Neuron (in vitro differentiated cells): ENCODE measurements at regions not wholly inside any gene's neighbourhood (a gene's known extent, or its start where the extent isn't known, plus 50 kb on each side); places are given as distances from the start of the nearest gene placed in this dataset.

Source experiments
- H2AFZ ChIP-seq: one replicate; pipeline ENCODE4 v1.6.1; 2013; ENCODE audit warnings: low read depth, mild to moderate bottlenecking, inconsistent platforms, low read length, moderate library complexity
- H3K27me3 ChIP-seq: one replicate; pipeline ENCODE4 v1.6.1; 2013; ENCODE audit warnings: low read length; ENCODE audit not compliant: insufficient read depth
- H3K36me3 ChIP-seq: one replicate; pipeline ENCODE4 v1.6.1; 2013; ENCODE audit warnings: low read length; ENCODE audit not compliant: insufficient read depth
- H3K4me1 ChIP-seq: one replicate; pipeline ENCODE4 v1.6.1; 2013; ENCODE audit warnings: low read length; ENCODE audit not compliant: insufficient read depth
- H3K4me3 ChIP-seq: 2 replicates; pipeline ENCODE4 v1.5.1; 2013; ENCODE audit warnings: mild to moderate bottlenecking, low read length, moderate library complexity
- H3K9me3 ChIP-seq: one replicate; pipeline ENCODE4 v1.6.1; 2013; ENCODE audit warnings: low read length

- H3K4me1 ChIP-seq: no peaks in the 10 kb centered on the region
- H2AFZ ChIP-seq: no peak overlapping the region
- no peak overlapping the region for H3K4me3 ChIP-seq
- no peaks in the 10 kb centered on the region for H3K36me3 ChIP-seq
- no peaks in the 10 kb centered on the region for H3K27me3 ChIP-seq
- H3K9me3 ChIP-seq: no peaks in the 10 kb centered on the region
Measured at GRCh38 chr18:63046375-63046774, 273.2 kb downstream of the BCL2 start.

GRCh38 chr18:63043516-63043915 lies 276.1 kb downstream of the BCL2 start:
- Histone ChIP-seq H2AFZ (no peak overlapping the region), H3K4me1 (no peaks in the 10 kb centered on the region), H3K9me3 (no peaks in the 10 kb centered on the region), H3K27me3 (no peaks in the 10 kb centered on the region), H3K4me3 (no peak overlapping the region), H3K36me3 (no peaks in the 10 kb centered on the region)

GRCh38 chr18:63042351-63042750 lies 277.2 kb downstream of the BCL2 start:
- H2AFZ ChIP-seq: no peak overlapping the region
- no peak overlapping the region for H3K4me3 ChIP-seq
- no peaks in the 10 kb centered on the region for H3K36me3 ChIP-seq
- no peaks in the 10 kb centered on the region for H3K9me3 ChIP-seq
- H3K27me3 ChIP-seq: no peaks in the 10 kb centered on the region
- H3K4me1 ChIP-seq: peaks cover 4% of the 10 kb centered on the region

- H3K36me3 ChIP-seq: no peaks in the 10 kb centered on the region
- H3K9me3 ChIP-seq: no peaks in the 10 kb centered on the region
- H2AFZ ChIP-seq: no peak overlapping the region
- no peak overlapping the region for H3K4me3 ChIP-seq
- H3K4me1 ChIP-seq: peaks cover 7% of the 10 kb centered on the region
- H3K27me3 ChIP-seq: no peaks in the 10 kb centered on the region
Measured at GRCh38 chr18:63040788-63041410, 278.7 kb downstream of the BCL2 start.

- Histone ChIP-seq H3K27me3 (no peaks in the 10 kb centered on the region), H3K4me3 (no peak overlapping the region), H3K4me1 (peaks cover 7% of the 10 kb centered on the region), H3K9me3 (no peaks in the 10 kb centered on the region), H2AFZ (no peak overlapping the region), H3K36me3 (no peaks in the 10 kb centered on the region)
Measured at GRCh38 chr18:63037491-63037890, 282.1 kb downstream of the BCL2 start.

DNA sequence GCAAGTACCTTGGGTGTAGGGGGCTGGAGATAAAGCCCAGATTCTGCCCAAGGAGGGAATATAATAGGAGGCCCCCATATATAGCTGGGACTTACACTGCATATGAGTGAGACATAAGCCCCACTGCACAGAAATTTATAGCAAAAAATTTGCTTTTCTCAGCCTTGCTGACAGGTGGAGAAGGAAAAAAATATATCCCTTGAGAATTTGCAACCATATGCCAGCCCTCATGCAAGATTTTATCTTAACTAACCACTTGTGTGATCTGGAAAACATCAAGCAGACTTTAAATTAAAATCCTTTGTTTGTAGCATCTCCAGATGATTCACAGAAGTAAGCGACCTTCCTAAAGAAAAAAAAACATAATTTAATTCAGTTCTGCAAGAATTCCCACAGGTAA lies 288.2 kb downstream of the BCL2 start:
- Histone ChIP-seq H3K4me3 (no peak overlapping the region), H3K36me3 (no peaks in the 10 kb centered on the region), H3K9me3 (no peaks in the 10 kb centered on the region), H3K27me3 (no peaks in the 10 kb centered on the region), H3K4me1 (no peaks in the 10 kb centered on the region), H2AFZ (no peak overlapping the region)
